Activated CD4-positive, alpha-beta T cell treated with anti-CD3 and anti-CD28 coated beads, Interleukin-2, amount 10 ng/mL, durations not matched to agents 7 days and 5 days (primary cell): ENCODE measurements at regions not wholly inside any gene's neighbourhood (a gene's known extent, or its start where the extent isn't known, plus 50 kb on each side); places are given as distances from the start of the nearest gene placed in this dataset.

Experiments
- CTCF ChIA-PET: fragments of 350-600 bp; sonication (Branson Sonifier 250); formaldehyde crosslinking; loops from one replicate; lab custom pipeline; 2021; ENCODE audit warnings: antibody characterized with exemption; lab: Charles Lee
- POLR2A ChIA-PET: fragments of 350-600 bp; sonication (Branson Sonifier 250); formaldehyde crosslinking; loops from one replicate; lab custom pipeline; 2021; ENCODE audit warnings: antibody characterized with exemption; lab: Charles Lee
- DNase-seq: peaks from one replicate; pipeline ENCODE4 v3.0.0-alpha.2; 2020
- H3K27ac Mint-ChIP-seq: one replicate; pipeline ENCODE4 v1.8.0; 2021; ENCODE audit warnings: mild to moderate bottlenecking, moderate library complexity, mixed read lengths
- H3K27me3 Mint-ChIP-seq: one replicate; pipeline ENCODE4 v1.8.0; 2021; ENCODE audit warnings: mixed read lengths
- H3K36me3 Mint-ChIP-seq: one replicate; pipeline ENCODE4 v1.8.0; 2021; ENCODE audit warnings: low read depth, mixed read lengths
- H3K4me1 Mint-ChIP-seq: one replicate; pipeline ENCODE4 v1.8.0; 2021; ENCODE audit warnings: mixed read lengths
- H3K4me3 Mint-ChIP-seq: one replicate; pipeline ENCODE4 v1.8.0; 2021; ENCODE audit warnings: mild to moderate bottlenecking, moderate library complexity, mixed read lengths
- H3K9me3 Mint-ChIP-seq: one replicate; pipeline ENCODE4 v1.8.0; 2021; ENCODE audit warnings: mixed read lengths

DNA sequence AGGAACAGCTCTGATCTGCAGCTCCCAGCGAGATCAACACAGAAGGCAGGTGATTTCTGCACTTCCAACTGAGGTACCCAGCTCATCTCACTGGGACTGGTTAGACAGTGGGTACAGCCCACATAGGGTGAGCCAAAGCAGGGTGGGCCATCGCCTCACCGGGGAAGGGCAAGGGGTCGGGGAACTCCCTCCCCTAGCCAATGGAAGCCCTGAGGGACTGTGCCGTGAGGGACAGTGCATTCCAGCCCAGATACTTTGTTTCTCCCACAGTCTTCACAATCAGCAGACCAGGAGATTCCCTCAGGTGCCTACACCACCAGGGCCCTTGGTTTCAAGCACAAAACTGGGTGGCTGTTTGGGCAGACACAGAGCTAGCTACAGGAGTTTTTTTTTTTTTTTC, 555.9 kb downstream of the BCOR start:
- CTCF ChIA-PET = interaction anchor here (1.1 kb wide), 1 partner anchor 27 kb away, joined by 3 read pairs; no protein-coding TSS in a partner anchor
- peaks cover 11% of the 10 kb centered on the region for H3K9me3 Mint-ChIP-seq
- DNase-seq = no peak
- H3K36me3 Mint-ChIP-seq = no peaks in the 10 kb centered on the region
- no peak overlapping the region for H3K27ac Mint-ChIP-seq
- no peak overlapping the region for H3K4me3 Mint-ChIP-seq
- POLR2A ChIA-PET = no interaction called here
- no peaks in the 10 kb centered on the region for H3K27me3 Mint-ChIP-seq
- H3K4me1 Mint-ChIP-seq = no peaks in the 10 kb centered on the region

DNA sequence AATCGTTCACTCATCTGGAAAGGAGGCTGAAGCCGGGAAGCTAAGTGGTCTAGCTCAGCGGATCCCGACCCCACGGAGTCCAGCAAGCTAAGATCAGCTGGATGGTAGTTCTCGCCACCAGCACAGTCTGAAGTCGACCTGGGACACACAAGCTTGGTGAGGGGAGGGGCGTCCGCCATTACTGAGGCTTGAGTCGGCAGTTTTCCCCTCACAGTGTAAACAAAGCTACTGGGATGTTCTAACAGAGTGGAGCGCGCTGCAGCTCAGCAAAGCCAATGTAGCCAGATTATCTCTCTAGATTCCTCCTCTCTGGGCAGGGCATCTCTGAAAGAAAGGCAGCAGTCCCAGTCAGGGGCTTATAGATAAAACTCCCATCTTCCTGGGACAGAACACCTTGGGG, 555.4 kb downstream of the BCOR start:
- POLR2A ChIA-PET = no interaction called here
- Mint-ChIP-seq H3K9me3 (peaks cover 11% of the 10 kb centered on the region), H3K4me3 (no peak overlapping the region), H3K27ac (no peak overlapping the region), H3K4me1 (no peaks in the 10 kb centered on the region), H3K36me3 (no peaks in the 10 kb centered on the region), H3K27me3 (no peaks in the 10 kb centered on the region)
- CTCF ChIA-PET = interaction anchor here (1.1 kb wide), 1 partner anchor 28 kb away, joined by 3 read pairs; no protein-coding TSS in a partner anchor
- DNase-seq = no peak

DNA sequence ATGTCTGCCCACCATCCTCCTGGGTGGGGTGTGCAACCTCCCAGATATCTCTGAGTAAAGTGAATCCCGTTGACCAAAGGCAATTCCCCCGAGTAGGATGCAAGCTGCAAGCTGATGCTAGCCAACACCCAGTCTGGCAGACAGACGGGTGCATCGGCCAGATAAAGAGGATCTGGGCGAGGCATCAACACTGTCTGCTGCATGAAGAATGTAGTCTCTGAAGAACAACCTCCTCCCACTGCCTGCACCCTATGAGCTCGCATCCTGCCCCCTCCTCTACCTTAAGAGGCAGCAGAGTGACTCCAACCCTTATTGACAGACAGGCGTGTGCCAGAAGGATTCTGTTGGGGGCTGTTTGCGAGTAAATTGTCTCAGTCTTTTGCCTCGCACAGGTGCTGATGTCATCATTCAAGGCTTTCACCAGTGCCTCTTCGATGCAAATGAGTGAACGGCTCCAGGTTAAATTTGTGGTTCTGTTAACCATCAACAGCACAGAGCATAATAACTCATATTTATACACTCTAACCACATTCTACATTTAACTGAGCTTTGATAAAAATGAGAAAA, 546.9 kb downstream of the BCOR start:
- ChIA-PET CTCF (no interaction called here), POLR2A (no interaction called here)
- no peak for DNase-seq
- Mint-ChIP-seq H3K4me1 (peaks cover 2% of the 10 kb centered on the region), H3K9me3 (no peaks in the 10 kb centered on the region), H3K4me3 (no peak overlapping the region), H3K27me3 (no peaks in the 10 kb centered on the region), H3K36me3 (no peaks in the 10 kb centered on the region), H3K27ac (no peak overlapping the region)

DNA sequence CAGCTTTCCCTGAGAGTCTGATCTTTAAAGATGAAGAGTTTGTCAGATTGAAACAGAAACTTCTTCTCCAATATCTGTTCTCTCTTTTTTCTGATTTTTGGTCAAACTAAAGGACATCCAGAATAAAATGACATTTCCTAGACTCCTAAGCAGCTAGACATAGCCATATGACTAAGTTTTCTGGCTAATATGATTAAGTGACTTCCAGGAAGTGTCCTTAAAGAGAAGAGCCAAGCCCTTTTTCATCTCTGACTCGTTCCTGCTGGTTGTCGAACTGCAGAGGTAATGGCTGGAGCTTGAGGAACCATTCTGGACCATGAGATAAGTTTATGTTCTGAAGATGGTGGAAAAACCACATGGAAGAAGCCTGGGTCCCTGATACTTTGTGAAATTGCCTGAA, 546.0 kb downstream of the BCOR start:
- Mint-ChIP-seq H3K27ac (no peak overlapping the region), H3K4me3 (no peak overlapping the region), H3K36me3 (no peaks in the 10 kb centered on the region), H3K4me1 (peaks cover 2% of the 10 kb centered on the region), H3K9me3 (no peaks in the 10 kb centered on the region), H3K27me3 (no peaks in the 10 kb centered on the region)
- CTCF ChIA-PET = no interaction called here
- no peak for DNase-seq
- POLR2A ChIA-PET = no interaction called here

DNA sequence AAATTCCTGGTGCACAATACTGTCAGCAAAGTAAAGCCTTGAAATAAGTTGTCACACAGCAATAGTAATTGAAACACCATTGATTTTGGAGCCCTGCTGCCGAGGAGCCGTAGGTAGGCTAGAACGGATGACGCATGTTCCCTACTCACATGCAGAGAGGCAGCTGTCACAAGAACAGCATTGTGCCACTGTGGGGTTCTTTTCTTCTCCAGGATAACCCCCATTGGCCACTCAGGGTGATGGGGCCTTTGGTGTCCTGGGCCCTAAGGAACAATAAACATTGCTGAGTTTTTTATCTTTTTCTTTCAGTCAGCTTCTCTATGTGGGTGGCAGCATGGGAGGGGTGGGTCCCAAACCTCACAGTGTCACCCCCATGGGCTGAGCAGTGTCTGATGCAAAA, 542.3 kb downstream of the BCOR start:
- no peak for DNase-seq
- no peaks in the 10 kb centered on the region for H3K36me3 Mint-ChIP-seq
- no peak overlapping the region for H3K27ac Mint-ChIP-seq
- POLR2A ChIA-PET = no interaction called here
- no peak overlapping the region for H3K4me3 Mint-ChIP-seq
- CTCF ChIA-PET = no interaction called here
- peaks cover 2% of the 10 kb centered on the region for H3K4me1 Mint-ChIP-seq
- H3K9me3 Mint-ChIP-seq = no peaks in the 10 kb centered on the region
- H3K27me3 Mint-ChIP-seq = no peaks in the 10 kb centered on the region

DNA sequence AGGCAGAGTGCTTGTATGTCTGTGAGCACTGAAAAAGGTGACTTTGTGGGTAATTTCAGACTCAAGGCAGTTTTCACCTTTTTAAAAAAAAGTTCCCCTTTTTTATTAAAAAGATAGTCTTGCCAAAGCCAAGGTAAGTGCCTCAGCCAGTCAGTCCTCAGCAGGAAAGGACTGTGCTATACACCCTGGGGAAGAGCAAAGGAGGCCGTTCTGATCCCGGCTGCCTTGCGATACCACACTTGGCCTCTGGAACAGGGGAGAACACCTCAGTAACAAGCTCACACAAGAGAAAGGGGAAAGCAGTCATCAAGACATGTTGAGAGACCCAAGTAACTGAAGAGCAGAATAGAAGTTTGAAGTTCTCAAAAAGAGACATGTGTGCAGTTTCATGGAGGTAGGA, 541.7 kb downstream of the BCOR start:
- POLR2A ChIA-PET = no interaction called here
- H3K9me3 Mint-ChIP-seq = no peaks in the 10 kb centered on the region
- H3K36me3 Mint-ChIP-seq = no peaks in the 10 kb centered on the region
- no peak for DNase-seq
- H3K27ac Mint-ChIP-seq = no peak overlapping the region
- no peak overlapping the region for H3K4me3 Mint-ChIP-seq
- H3K4me1 Mint-ChIP-seq = peaks cover 2% of the 10 kb centered on the region
- H3K27me3 Mint-ChIP-seq = no peaks in the 10 kb centered on the region
- CTCF ChIA-PET = no interaction called here

DNA sequence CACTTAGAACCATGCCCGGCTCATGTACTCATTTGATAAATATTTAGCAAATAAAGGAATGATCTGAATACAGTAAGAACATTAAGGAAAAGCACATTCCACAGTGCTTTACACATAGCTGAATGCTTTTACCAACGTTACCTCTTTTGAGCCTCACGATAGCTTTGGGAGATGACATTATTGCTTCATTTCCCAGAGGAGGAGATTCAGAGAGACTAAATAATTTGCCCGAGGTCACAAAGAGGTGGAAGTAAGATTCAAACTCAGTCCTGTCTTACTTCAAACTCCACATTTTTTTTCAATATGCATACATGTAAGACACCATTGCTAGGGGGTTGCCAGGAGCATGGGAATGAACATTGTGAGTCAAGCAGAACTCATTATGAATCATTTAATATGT, 538.5 kb downstream of the BCOR start:
- ChIA-PET CTCF (no interaction called here), POLR2A (no interaction called here)

DNA sequence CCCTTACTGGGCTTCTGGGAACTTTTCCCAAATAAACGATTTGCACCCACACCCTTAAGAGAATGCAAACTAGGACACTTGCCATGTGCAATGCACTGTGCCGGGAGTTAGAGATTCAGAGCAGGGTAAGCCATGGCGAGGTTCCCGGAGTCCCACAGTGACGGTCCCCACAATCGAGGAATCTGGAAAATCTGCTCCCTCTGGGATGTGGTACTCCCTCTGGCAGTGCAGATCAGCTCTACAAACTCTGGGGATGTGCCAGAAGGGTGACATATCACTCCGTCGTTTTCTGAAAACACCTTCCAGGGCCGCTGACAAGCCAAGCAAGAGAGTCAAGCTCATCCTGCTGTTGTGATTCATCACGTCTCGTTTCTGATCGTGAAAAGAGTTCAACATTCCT, 537.5 kb downstream of the BCOR start:
- POLR2A ChIA-PET = no interaction called here
- Mint-ChIP-seq H3K27ac (no peak overlapping the region), H3K27me3 (no peaks in the 10 kb centered on the region), H3K4me3 (no peak overlapping the region), H3K9me3 (peaks cover 2% of the 10 kb centered on the region), H3K4me1 (no peaks in the 10 kb centered on the region), H3K36me3 (no peaks in the 10 kb centered on the region)
- CTCF ChIA-PET = no interaction called here
- DNase-seq = no peak

More for the DNA sequence above, 538.5 kb downstream of the BCOR start:
- no peaks in the 10 kb centered on the region for H3K27me3 Mint-ChIP-seq
- no peak for DNase-seq
- peaks cover 2% of the 10 kb centered on the region for H3K9me3 Mint-ChIP-seq
- no peaks in the 10 kb centered on the region for H3K36me3 Mint-ChIP-seq
- H3K4me3 Mint-ChIP-seq = no peak overlapping the region
- H3K27ac Mint-ChIP-seq = no peak overlapping the region
- no peaks in the 10 kb centered on the region for H3K4me1 Mint-ChIP-seq

DNA sequence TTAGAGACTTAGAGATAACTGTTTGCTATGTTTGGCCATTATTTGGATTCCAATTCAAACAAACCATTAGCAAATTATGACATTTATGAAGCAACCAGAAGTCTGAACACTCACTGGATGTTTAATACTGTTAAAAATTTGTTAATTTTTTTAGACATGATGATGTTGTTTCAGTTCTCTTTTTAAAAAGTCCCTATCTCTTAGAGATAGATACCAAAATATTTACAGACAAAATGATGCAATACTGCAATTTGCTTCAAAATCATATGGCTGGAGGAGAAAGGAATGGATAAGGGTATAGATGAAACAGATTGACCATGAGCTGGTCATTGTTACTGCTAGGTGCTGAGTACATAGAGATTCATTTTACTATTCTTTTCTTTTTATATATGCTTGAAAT, 534.6 kb downstream of the BCOR start:
- DNase-seq = no peak
- CTCF ChIA-PET = interaction anchor here (0.8 kb wide), 1 partner anchor 11 kb away, joined by 3 read pairs; no protein-coding TSS in a partner anchor
- POLR2A ChIA-PET = no interaction called here
- Mint-ChIP-seq H3K27me3 (no peaks in the 10 kb centered on the region), H3K9me3 (peaks cover 2% of the 10 kb centered on the region), H3K4me3 (no peak overlapping the region), H3K4me1 (no peaks in the 10 kb centered on the region), H3K36me3 (no peaks in the 10 kb centered on the region), H3K27ac (no peak overlapping the region)

DNA sequence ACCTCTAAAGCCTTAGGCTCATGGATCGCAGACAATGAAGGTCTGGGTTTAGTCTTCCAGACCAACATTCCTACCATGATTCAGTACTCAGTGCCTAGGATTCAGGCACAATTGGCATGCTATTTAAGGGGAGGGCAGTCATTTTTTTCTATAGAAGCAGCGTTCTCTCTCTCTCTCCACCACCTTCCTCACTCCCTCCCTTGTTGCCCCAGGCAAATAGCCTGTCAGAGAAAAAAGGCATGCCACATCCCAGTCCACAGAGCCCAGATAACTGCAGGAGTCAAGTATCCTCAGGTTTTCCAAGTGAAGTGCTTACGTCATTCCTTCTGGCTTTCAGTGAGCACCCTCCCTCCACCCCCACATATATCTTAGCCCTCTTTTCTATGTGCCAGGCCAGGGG, 533.0 kb downstream of the BCOR start:
- Mint-ChIP-seq H3K4me1 (no peaks in the 10 kb centered on the region), H3K36me3 (no peaks in the 10 kb centered on the region), H3K9me3 (peaks cover 4% of the 10 kb centered on the region), H3K27me3 (no peaks in the 10 kb centered on the region), H3K4me3 (no peak overlapping the region), H3K27ac (no peak overlapping the region)
- no peak for DNase-seq
- CTCF ChIA-PET = no interaction called here
- POLR2A ChIA-PET = no interaction called here

DNA sequence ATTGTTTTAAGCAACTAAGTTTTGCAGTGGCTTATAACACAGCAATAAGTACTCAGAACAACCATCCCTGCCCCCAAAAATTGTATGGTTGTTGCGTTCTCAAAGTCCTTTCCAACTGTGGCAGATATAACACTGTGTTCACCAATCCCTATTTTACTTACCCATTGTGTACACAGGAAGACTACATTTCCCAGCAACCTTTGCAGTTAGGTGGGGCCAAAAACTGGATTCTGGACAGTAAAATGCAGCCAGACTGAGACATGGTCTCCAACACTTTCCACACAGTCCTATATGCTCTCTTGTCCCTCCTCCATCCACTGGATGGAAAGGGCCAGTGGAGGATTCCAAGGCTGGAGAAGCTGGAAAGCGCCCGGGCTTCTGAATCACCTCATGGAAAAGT, 523.6 kb downstream of the BCOR start:
- Mint-ChIP-seq H3K27me3 (no peaks in the 10 kb centered on the region), H3K36me3 (no peaks in the 10 kb centered on the region), H3K9me3 (no peaks in the 10 kb centered on the region), H3K4me3 (no peak overlapping the region), H3K4me1 (peaks cover 20% of the 10 kb centered on the region), H3K27ac (no peak overlapping the region)
- no peak for DNase-seq
- CTCF ChIA-PET = no interaction called here
- POLR2A ChIA-PET = no interaction called here

DNA sequence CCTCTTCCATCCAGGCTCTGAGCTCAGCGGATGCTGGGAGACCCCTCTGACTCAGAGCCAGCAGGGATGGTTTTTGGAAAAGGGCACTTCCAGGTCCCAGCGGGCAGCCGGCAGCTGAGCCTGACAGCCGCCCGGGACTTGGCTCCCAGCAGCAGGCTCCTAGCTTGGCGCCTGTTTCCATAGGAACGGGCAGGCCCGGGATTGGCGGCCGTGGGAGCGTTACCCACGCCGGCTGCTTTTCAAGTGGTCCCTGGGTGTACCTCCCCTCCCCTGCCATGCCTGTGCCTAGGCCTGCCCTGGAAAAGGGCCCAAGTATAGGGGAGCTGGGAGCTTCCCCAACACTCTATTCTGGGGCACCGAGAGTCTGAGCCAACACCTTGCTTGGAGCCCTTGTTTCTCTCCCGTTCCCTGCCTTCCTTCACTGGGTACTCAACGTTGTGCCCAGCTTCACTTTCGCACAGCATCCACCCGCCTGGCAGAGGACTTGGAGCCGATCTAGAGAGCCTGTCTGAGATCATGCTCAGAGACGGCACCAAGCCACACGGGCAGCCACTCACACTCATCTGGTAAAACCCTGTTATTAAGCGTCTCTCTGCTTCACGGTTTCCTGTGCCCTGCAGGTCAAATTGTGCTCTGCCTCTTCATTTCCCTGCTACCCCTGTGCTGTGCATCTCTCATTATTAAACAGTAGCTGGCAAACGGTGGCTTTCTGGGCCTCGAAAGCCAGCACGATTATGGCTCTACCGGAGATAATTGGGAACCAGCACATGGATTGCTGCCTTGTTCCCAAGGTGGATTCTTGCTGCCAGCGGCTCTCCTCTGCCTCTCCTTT, 521.5 kb downstream of the BCOR start:
- CTCF ChIA-PET = interaction anchor here (0.6 to 0.7 kb wide), 2 partner anchors 69 to 111 kb away, joined by 3 to 4 read pairs; no protein-coding TSS in a partner anchor

DNA sequence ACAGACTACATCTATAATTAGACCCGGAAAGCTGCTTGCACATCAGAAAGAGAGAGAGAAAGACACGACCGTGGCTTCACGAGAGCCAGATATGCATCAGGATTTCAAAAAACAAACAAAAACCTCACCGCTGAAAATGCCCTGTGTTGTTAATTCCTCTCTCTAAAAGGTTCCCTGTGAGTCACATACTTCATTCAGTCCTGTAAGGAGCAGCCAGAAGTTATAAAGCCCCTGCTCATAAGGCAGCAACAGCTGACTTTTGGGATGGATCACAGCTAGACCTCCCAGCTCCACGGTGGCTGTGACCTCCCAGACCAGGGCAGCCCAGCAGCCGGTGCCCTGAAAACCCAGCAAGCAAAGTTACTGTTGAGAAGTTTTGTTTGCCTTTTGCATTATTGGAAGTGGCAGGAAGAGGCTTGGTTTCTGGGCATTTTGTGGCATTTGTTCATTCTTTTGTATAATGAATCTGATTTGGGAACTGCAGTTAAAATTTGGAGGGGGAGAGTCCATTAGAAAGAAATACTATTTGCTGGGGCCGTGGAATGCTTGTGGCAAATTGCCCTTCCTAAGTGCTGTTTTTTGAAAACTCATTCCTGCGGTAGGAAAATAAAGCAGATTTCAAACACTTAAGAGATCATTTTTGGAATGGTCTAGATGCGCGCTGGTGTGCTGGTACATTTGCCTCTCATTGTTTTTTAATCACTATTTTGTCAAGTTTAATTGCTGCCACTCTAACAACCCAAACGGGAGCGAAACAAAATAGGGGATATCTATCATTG, 520.4 kb downstream of the BCOR start:
- Mint-ChIP-seq H3K9me3 (no peaks in the 10 kb centered on the region), H3K36me3 (no peaks in the 10 kb centered on the region), H3K27me3 (no peaks in the 10 kb centered on the region), H3K27ac (no peak overlapping the region), H3K4me3 (no peak overlapping the region), H3K4me1 (peaks cover 24% of the 10 kb centered on the region)
- DNase-seq = no peak
- ChIA-PET POLR2A (no interaction called here), CTCF (no interaction called here)

More for the DNA sequence above, 521.5 kb downstream of the BCOR start:
- no peak for DNase-seq
- POLR2A ChIA-PET = no interaction called here
- no peak overlapping the region for H3K4me3 Mint-ChIP-seq
- peaks cover 24% of the 10 kb centered on the region for H3K4me1 Mint-ChIP-seq
- H3K36me3 Mint-ChIP-seq = no peaks in the 10 kb centered on the region
- H3K27ac Mint-ChIP-seq = no peak overlapping the region
- no peaks in the 10 kb centered on the region for H3K9me3 Mint-ChIP-seq
- H3K27me3 Mint-ChIP-seq = no peaks in the 10 kb centered on the region
